ENCODE measurements at regions not wholly inside any gene's neighbourhood (a gene's known extent, or its start where the extent isn't known, plus 50 kb on each side); places are given as distances from the start of the nearest gene placed in this dataset.
A peak's percentile ranks its signal among the peaks of the same experiment; 100 is the strongest.

DNA sequence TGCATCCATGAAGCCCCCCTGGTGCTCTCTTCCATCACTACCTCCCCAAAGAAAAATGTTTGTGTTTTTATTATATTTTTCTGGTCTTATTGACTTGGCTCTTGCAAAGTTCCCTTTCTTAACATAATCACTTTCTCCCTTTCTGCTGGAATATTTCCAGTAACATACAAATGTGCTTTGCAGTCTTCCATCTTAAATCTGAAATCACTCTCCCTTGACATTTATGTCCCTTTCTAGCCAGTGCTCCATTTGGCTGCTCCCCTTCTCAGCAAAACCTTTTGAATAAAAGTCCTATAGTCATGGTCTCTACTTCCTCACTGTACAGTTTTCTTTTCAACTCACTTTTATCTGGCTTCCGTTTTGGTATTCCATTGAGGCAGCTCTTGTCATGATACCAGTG is 118.8 kb downstream of the SNAPC1 start:
- H3K27ac Mint-ChIP-seq = no peak overlapping the region
- no peak overlapping the region for H3K4me3 Mint-ChIP-seq
- H3K36me3 Mint-ChIP-seq (ENCODE audit: low read depth) = no peaks in the 10 kb centered on the region
- no peaks in the 10 kb centered on the region for H3K9me3 Mint-ChIP-seq
- no peaks in the 10 kb centered on the region for H3K4me1 Mint-ChIP-seq (ENCODE audit: low read depth)
- DNase-seq (ENCODE audit: low spot score) = no peak
- H3K27me3 Mint-ChIP-seq (ENCODE audit: low read depth) = peaks cover 62% of the 10 kb centered on the region

GRCh38 chr14:61884711-61885110 is 122.5 kb downstream of the SNAPC1 start:
- Mint-ChIP-seq H3K9me3 (peaks cover 5% of the 10 kb centered on the region), H3K27me3 (ENCODE audit: low read depth) (peaks cover 45% of the 10 kb centered on the region), H3K27ac (no peak overlapping the region), H3K4me1 (ENCODE audit: low read depth) (peaks cover 13% of the 10 kb centered on the region), H3K4me3 (no peak overlapping the region), H3K36me3 (ENCODE audit: low read depth) (peaks cover 4% of the 10 kb centered on the region)
- DNase-seq (ENCODE audit: low spot score) = no peak

DNA sequence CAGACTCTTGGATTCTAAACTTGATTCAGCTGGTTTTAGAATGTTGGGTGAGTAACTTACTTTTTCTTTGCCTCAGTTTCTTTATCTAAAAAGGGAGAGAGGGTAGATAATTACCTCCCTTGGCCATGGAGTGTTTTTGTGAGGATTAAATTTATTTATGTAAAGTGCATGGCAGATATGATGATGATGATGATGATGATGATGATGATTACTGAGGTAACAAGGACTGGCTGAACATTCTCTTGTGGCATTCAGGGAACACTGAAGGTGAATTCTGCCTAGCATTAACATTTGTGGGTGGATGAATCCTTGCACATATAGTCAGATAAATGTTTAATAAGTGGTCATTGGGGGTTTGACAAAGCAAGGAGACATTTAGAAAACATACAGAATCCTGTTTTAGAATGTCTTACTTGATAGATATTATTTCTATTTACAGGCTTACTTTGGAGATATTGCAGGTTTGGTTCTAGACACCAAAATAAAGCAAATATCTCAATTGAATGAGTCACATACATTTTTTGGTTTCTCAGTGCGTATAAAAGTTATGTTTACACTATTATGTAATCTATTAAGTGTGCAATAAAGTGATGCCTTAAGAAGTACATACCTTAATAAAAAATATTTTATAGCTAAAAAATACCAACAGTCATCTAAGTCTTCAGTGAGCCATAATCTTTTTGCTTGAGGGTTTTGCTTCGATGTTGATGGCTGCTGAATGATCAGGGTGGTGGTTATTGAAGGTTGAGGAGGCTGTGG is 123.2 kb downstream of the SNAPC1 start:
- no peak for DNase-seq (ENCODE audit: low spot score)
- H3K36me3 Mint-ChIP-seq (ENCODE audit: low read depth) = peaks cover 5% of the 10 kb centered on the region
- no peak overlapping the region for H3K27ac Mint-ChIP-seq
- no peak overlapping the region for H3K4me3 Mint-ChIP-seq
- peaks cover 39% of the 10 kb centered on the region for H3K27me3 Mint-ChIP-seq (ENCODE audit: low read depth)
- H3K4me1 Mint-ChIP-seq (ENCODE audit: low read depth) = peaks cover 19% of the 10 kb centered on the region
- peaks cover 5% of the 10 kb centered on the region for H3K9me3 Mint-ChIP-seq

DNA sequence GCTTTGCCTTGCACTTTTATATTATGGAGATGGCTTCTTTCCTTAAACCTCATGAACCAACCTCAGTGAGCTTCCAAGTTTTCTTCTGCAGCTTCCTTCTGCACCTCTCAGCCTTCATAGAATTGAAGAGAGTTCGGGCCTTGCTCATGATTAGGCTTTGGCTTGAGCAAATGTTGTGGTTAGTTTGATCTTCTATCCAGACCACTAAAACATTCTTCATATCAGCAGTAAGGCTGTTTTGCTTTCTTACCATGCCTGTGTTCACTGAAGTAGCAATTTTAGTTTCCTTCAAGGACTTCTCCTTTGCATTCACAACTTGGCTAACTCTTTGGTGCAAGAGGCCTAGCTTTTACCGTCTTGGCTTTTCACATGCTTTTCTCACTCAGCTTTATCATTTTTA is 125.4 kb downstream of the SNAPC1 start:
- H3K27ac Mint-ChIP-seq = no peak overlapping the region
- no peak for DNase-seq (ENCODE audit: low spot score)
- H3K4me1 Mint-ChIP-seq (ENCODE audit: low read depth) = peaks cover 22% of the 10 kb centered on the region
- no peak overlapping the region for H3K4me3 Mint-ChIP-seq
- H3K36me3 Mint-ChIP-seq (ENCODE audit: low read depth) = peaks cover 5% of the 10 kb centered on the region
- H3K27me3 Mint-ChIP-seq (ENCODE audit: low read depth) = peaks cover 34% of the 10 kb centered on the region
- H3K9me3 Mint-ChIP-seq = peaks cover 5% of the 10 kb centered on the region

- Mint-ChIP-seq H3K27me3 (ENCODE audit: low read depth) (peaks cover 23% of the 10 kb centered on the region), H3K4me3 (peak overlapping the region; percentile 48), H3K9me3 (peaks cover 5% of the 10 kb centered on the region), H3K36me3 (ENCODE audit: low read depth) (peaks cover 5% of the 10 kb centered on the region), H3K4me1 (ENCODE audit: low read depth) (peaks cover 22% of the 10 kb centered on the region), H3K27ac (peak overlapping the region; percentile 77)
- peak; percentile 35 for DNase-seq (ENCODE audit: low spot score)
These were observed 127.7 kb downstream of the SNAPC1 start for GRCh38 chr14:61889914-61890351.

- no peak for DNase-seq (ENCODE audit: low spot score)
- H3K27ac Mint-ChIP-seq = no peak overlapping the region
- peaks cover 5% of the 10 kb centered on the region for H3K36me3 Mint-ChIP-seq (ENCODE audit: low read depth)
- no peak overlapping the region for H3K4me3 Mint-ChIP-seq
- peaks cover 22% of the 10 kb centered on the region for H3K4me1 Mint-ChIP-seq (ENCODE audit: low read depth)
- peaks cover 19% of the 10 kb centered on the region for H3K27me3 Mint-ChIP-seq (ENCODE audit: low read depth)
- peaks cover 5% of the 10 kb centered on the region for H3K9me3 Mint-ChIP-seq
These were observed 128.9 kb downstream of the SNAPC1 start for GRCh38 chr14:61891170-61891569.

DNA sequence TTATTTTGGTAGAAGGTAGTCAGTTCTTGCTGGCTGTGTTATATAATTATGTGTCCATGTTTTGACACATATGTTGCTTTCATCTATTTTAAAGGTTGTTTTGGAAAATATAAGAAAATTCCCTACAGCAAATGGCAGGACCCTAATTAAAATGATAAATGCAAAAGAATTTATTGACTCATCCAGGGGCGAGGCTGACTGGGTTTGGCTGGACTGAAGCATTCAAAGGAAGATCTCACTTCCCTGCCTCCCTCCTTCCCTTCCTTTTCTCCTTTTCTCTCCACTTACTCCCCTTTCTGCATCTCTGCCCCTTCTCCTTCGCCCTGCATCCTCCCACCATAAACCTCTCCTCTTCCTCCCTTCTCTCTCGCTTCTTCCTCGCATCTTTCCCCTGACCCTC is 129.6 kb downstream of the SNAPC1 start:
- Mint-ChIP-seq H3K27me3 (ENCODE audit: low read depth) (peaks cover 16% of the 10 kb centered on the region), H3K36me3 (ENCODE audit: low read depth) (peaks cover 5% of the 10 kb centered on the region), H3K4me3 (no peak overlapping the region), H3K27ac (no peak overlapping the region), H3K9me3 (peaks cover 5% of the 10 kb centered on the region), H3K4me1 (ENCODE audit: low read depth) (peaks cover 22% of the 10 kb centered on the region)
- no peak for DNase-seq (ENCODE audit: low spot score)

DNA sequence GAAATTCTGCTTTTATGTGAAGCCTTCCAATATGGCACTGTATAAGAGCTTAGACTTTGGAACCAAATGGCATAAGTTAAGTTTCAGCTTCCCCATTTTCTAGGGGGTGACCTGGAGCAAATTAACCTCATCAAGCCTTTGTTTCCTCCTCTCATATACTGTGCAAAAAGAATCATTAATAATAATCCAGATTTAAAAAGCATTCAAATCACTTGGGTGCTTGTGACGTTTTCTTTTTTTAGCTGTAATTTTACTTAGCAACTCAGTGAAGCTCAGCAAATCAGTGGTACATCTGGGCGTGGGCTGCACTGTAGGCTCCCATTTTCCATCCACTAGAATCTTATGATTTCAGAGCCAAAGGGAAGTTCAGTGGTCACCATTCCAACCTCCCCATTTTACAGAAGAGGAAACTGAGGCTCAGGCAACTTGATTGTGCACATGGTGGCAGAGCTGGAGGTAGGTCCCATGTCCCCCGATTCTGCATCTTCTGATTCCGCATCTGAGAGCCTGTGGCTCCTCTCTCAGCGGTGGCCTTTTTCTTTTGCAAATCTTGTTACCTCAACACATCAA is 131.2 kb downstream of the SNAPC1 start:
- peaks cover 5% of the 10 kb centered on the region for H3K9me3 Mint-ChIP-seq

DNA sequence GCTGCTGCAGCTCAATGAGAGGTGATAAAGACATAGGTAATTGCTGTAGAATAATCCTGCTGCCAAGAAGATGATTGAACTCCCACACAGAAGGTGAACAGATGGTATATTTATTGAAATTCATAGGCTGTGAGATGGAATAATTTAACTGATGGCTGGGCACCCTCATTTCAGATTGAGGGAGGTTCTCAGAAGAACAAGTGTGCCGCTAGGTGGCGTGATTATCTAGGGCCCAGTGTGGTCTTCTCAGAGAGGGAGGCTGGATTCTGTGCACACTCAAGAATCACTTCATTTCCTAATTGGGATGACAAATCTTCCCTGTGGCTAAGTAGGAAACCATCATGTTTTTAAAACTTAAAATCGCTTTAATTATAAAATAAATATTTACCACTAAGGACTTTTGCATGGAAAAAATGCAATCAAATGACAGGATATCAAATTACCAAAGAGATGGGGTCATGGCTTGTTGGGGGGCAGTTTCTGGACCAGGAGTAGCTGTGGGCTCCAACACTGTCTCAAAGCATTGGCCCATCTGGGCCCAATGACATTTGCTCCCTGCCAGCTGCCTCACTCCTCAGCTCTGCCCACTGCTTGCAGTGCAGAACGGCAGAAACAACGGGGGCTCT is 132.3 kb downstream of the SNAPC1 start:
- Mint-ChIP-seq H3K27ac (no peak overlapping the region), H3K27me3 (ENCODE audit: low read depth) (peaks cover 22% of the 10 kb centered on the region), H3K36me3 (ENCODE audit: low read depth) (peaks cover 2% of the 10 kb centered on the region), H3K4me3 (no peak overlapping the region), H3K9me3 (no peaks in the 10 kb centered on the region), H3K4me1 (ENCODE audit: low read depth) (peaks cover 10% of the 10 kb centered on the region)
- DNase-seq (ENCODE audit: low spot score) = peak; percentile 19

More for the DNA sequence above, 131.2 kb downstream of the SNAPC1 start:
- Mint-ChIP-seq H3K36me3 (ENCODE audit: low read depth) (peaks cover 5% of the 10 kb centered on the region), H3K27ac (no peak overlapping the region), H3K4me3 (no peak overlapping the region), H3K27me3 (ENCODE audit: low read depth) (peaks cover 20% of the 10 kb centered on the region), H3K4me1 (ENCODE audit: low read depth) (peaks cover 16% of the 10 kb centered on the region)
- DNase-seq (ENCODE audit: low spot score) = no peak

GRCh38 chr14:61897300-61897699 is 135.1 kb downstream of the SNAPC1 start:
- H3K9me3 Mint-ChIP-seq = no peaks in the 10 kb centered on the region
- H3K27me3 Mint-ChIP-seq (ENCODE audit: low read depth) = peaks cover 16% of the 10 kb centered on the region
- no peaks in the 10 kb centered on the region for H3K36me3 Mint-ChIP-seq (ENCODE audit: low read depth)
- no peaks in the 10 kb centered on the region for H3K4me1 Mint-ChIP-seq (ENCODE audit: low read depth)
- DNase-seq (ENCODE audit: low spot score) = no peak
- H3K4me3 Mint-ChIP-seq = no peak overlapping the region
- no peak overlapping the region for H3K27ac Mint-ChIP-seq

DNA sequence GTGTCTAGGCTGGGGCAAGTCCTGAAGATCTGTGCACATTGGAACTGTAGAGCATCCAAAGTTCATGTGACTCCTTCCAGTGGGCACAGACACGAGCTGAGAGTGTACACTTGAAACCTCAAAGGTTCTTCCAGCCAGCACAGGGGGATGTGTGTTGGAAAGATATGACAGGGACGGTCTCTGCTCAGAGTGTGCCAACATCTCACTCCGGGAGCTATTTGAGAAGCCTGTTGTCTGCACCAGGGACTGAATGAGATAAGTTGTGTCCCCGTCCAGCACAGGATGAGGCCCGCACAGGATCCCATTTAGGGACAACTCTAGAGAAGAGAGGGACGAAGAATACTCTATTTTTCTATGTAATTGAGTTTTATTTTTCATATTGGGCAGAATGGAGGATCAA is 136.3 kb downstream of the SNAPC1 start:
- H3K36me3 Mint-ChIP-seq (ENCODE audit: low read depth) = no peaks in the 10 kb centered on the region

GRCh38 chr14:61899497-61899896 is 137.3 kb downstream of the SNAPC1 start:
- no peaks in the 10 kb centered on the region for H3K36me3 Mint-ChIP-seq (ENCODE audit: low read depth)
- no peak overlapping the region for H3K27ac Mint-ChIP-seq
- no peaks in the 10 kb centered on the region for H3K9me3 Mint-ChIP-seq
- no peak overlapping the region for H3K4me3 Mint-ChIP-seq
- peaks cover 15% of the 10 kb centered on the region for H3K27me3 Mint-ChIP-seq (ENCODE audit: low read depth)
- no peak for DNase-seq (ENCODE audit: low spot score)
- H3K4me1 Mint-ChIP-seq (ENCODE audit: low read depth) = no peaks in the 10 kb centered on the region

More for the DNA sequence above, 136.3 kb downstream of the SNAPC1 start:
- Mint-ChIP-seq H3K27ac (no peak overlapping the region), H3K4me3 (no peak overlapping the region), H3K4me1 (ENCODE audit: low read depth) (no peaks in the 10 kb centered on the region), H3K9me3 (no peaks in the 10 kb centered on the region), H3K27me3 (ENCODE audit: low read depth) (peaks cover 11% of the 10 kb centered on the region)
- no peak for DNase-seq (ENCODE audit: low spot score)

DNA sequence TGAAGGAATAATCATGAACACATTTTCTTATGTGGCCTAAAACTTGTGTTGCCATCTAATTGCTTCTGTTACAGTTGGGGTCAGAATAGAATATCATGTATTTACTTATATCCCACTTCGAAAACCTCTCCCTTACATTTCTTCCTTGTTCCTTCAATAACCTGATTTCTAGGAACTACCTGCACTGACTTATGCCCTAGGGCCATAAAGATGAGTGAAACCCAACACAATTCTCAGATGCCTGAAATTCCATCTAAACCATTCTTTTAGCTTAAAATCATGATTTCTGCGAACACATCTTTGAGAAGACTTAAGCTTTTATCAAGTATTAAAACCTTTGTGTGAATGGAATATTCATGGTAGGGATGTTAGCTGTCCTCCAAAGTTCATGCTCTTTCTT is 142.7 kb downstream of the SNAPC1 start:
- no peaks in the 10 kb centered on the region for H3K36me3 Mint-ChIP-seq (ENCODE audit: low read depth)
- H3K4me3 Mint-ChIP-seq = no peak overlapping the region
- H3K27ac Mint-ChIP-seq = no peak overlapping the region
- no peak for DNase-seq (ENCODE audit: low spot score)
- H3K9me3 Mint-ChIP-seq = no peaks in the 10 kb centered on the region
- peaks cover 15% of the 10 kb centered on the region for H3K27me3 Mint-ChIP-seq (ENCODE audit: low read depth)
- H3K4me1 Mint-ChIP-seq (ENCODE audit: low read depth) = no peaks in the 10 kb centered on the region

GRCh38 chr14:61911574-61911973 is 149.4 kb downstream of the SNAPC1 start:
- Mint-ChIP-seq H3K4me3 (no peak overlapping the region), H3K27ac (no peak overlapping the region), H3K36me3 (ENCODE audit: low read depth) (no peaks in the 10 kb centered on the region), H3K9me3 (no peaks in the 10 kb centered on the region), H3K4me1 (ENCODE audit: low read depth) (no peaks in the 10 kb centered on the region), H3K27me3 (ENCODE audit: low read depth) (peaks cover 12% of the 10 kb centered on the region)
- no peak for DNase-seq (ENCODE audit: low spot score)

Measured in T-helper 2 cell treated with Interferon-gamma antibody and Interleukin-4, amounts not matched to agents 5 μg/mL and 100 μg/mL, for 36 hours (primary cell).